ENCODE measurements at regions not wholly inside any gene's neighbourhood (a gene's known extent, or its start where the extent isn't known, plus 50 kb on each side); places are given as distances from the start of the nearest gene placed in this dataset.
"Not testable (repeated sequence)": the region's sequence is repeated elsewhere in the genome, so short reads cannot be mapped to it uniquely, and the experiment has no call there.

DNA sequence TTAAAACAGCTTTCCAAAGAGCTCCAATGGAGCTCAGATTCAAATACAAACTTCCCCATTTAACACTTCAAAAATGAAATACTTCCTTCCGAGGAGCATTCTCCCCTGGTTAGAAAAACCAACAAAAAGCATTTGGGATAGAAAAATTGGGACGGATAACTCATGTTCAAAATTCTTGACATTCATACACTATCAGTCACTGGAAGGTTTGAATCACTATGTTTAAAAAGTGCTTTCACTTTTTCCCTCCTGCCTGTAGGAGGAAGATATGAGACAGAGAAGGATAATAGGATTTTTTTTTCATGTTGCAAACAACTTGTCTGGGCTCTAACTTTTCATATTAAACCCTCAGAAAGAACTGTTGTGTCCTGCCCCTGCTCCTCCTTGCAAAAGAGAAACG is 412.0 kb downstream of the ACTL7B start:
- no peaks in the 10 kb centered on the region for H3K36me3 Mint-ChIP-seq (ENCODE audit: insufficient read depth)
- H3K4me3 Mint-ChIP-seq = no peak overlapping the region
- H3K27ac Mint-ChIP-seq (ENCODE audit: low read depth) = no peak overlapping the region
- H3K27me3 Mint-ChIP-seq = no peaks in the 10 kb centered on the region
- no peak for ATAC-seq (replicated peaks; ENCODE audit: extremely low read depth, poor library complexity, severe bottlenecking)
- peaks cover 8% of the 10 kb centered on the region for H3K9me3 Mint-ChIP-seq
- H3K4me1 Mint-ChIP-seq = no peaks in the 10 kb centered on the region
- DNase-seq (ENCODE audit: low spot score in 2 of 2) = no peak

DNA sequence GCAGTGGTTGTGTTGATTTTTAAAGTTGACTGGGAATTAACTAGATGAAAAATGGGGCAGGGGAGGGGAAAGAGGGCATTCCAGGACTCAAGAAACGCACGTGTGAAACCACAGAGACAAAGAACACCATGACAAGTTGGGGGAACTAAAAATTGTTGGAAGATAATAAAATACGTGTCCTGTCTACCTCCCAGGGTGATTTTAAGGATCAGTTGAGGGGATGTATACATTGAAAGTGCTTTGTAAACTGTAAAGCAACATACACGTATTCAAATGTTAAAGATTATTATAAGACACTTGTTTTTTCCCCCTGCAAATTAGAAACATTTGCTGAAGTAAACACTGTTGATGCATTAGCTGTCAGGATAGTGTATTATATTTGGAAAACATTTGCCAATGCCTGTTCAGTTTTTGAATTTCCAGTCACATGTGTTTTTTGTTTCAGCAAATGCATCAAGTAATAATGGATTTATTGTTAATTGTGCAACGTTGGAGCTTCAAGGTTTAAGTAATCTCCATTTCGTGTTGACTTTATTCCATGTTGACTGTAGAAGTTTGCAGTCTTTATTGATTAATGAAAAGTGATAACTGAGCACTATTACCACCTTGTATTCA is 412.7 kb downstream of the ACTL7B start:
- Mint-ChIP-seq H3K9me3 (peaks cover 9% of the 10 kb centered on the region), H3K4me3 (no peak overlapping the region), H3K4me1 (no peaks in the 10 kb centered on the region), H3K27me3 (no peaks in the 10 kb centered on the region), H3K36me3 (ENCODE audit: insufficient read depth) (no peaks in the 10 kb centered on the region), H3K27ac (ENCODE audit: low read depth) (no peak overlapping the region)
- DNase-seq (ENCODE audit: low spot score in 2 of 2) (no peak), ATAC-seq (replicated peaks; ENCODE audit: extremely low read depth, poor library complexity, severe bottlenecking) (no peak)

DNA sequence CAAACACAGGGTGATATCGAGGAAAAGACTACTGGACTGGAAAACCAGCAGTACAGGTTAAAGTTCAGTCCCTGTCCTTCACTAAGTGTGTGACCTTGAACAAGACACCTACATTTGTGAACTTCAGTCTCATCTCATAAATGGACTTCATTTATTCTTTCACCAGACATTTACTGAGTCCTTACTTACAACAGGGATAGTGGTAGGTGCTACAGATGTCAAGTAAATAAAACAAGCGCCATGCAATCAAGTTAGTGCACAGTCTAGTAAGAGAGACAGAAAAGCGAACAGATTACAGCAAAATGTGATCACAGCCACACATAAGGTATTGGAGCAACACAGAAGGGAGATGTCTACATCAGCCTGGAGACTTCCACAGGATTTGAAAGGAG is 413.2 kb downstream of the ACTL7B start:
- H3K27ac Mint-ChIP-seq (ENCODE audit: low read depth) = no peak overlapping the region
- H3K36me3 Mint-ChIP-seq (ENCODE audit: insufficient read depth) = no peaks in the 10 kb centered on the region
- no peak for DNase-seq (ENCODE audit: low spot score in 2 of 2)
- no peak overlapping the region for H3K4me3 Mint-ChIP-seq
- no peaks in the 10 kb centered on the region for H3K4me1 Mint-ChIP-seq
- H3K9me3 Mint-ChIP-seq = peaks cover 9% of the 10 kb centered on the region
- no peaks in the 10 kb centered on the region for H3K27me3 Mint-ChIP-seq
- no peak for ATAC-seq (replicated peaks; ENCODE audit: extremely low read depth, poor library complexity, severe bottlenecking)

DNA sequence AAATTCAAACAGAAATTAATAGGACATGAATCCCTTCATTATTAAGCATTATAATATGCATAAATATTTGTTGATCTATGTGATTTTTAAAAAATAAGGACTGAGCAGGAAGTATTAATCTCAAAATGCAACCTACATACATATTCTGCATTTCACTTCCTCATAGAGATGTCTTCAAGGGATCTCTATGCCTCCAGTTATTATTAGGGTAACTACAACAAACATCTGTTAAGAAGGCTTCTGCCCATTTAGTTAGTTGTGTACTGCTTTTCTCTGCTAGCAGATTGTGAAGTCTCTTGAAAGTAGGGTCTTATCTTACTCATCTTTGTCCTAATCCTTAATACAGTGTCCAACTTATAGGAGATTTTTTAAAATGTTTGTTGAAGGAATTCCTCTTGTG is 414.1 kb downstream of the ACTL7B start:
- Mint-ChIP-seq H3K4me3 (no peak overlapping the region), H3K27ac (ENCODE audit: low read depth) (no peak overlapping the region), H3K27me3 (no peaks in the 10 kb centered on the region), H3K9me3 (peaks cover 9% of the 10 kb centered on the region), H3K4me1 (no peaks in the 10 kb centered on the region), H3K36me3 (ENCODE audit: insufficient read depth) (no peaks in the 10 kb centered on the region)
- no peak for ATAC-seq (replicated peaks; ENCODE audit: extremely low read depth, poor library complexity, severe bottlenecking)
- DNase-seq (ENCODE audit: low spot score in 2 of 2) = no peak

DNA sequence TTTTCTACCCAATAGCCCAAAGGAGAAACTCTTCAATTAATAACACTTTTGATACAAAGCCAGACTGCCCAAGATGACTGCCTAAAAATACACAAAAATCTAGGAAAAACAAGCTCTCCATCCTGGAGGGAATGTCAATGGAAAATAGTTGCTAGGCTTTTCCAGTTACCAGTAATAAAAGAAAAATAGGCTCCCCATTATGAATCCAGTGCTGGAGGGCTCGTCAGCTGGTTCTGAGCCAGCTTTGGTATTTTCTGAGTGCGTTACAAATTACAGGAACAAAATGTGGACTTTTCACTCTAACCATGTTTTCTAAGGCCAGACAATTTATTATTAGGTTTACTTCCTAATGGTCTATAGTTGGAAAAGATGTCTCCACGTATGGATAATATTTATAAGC is 414.5 kb downstream of the ACTL7B start:
- DNase-seq (ENCODE audit: low spot score in 2 of 2) (no peak), ATAC-seq (replicated peaks; ENCODE audit: extremely low read depth, poor library complexity, severe bottlenecking) (no peak)
- no peaks in the 10 kb centered on the region for H3K36me3 Mint-ChIP-seq (ENCODE audit: insufficient read depth)
- no peak overlapping the region for H3K27ac Mint-ChIP-seq (ENCODE audit: low read depth)
- peaks cover 9% of the 10 kb centered on the region for H3K9me3 Mint-ChIP-seq
- H3K27me3 Mint-ChIP-seq = no peaks in the 10 kb centered on the region
- H3K4me1 Mint-ChIP-seq = no peaks in the 10 kb centered on the region
- H3K4me3 Mint-ChIP-seq = no peak overlapping the region

DNA sequence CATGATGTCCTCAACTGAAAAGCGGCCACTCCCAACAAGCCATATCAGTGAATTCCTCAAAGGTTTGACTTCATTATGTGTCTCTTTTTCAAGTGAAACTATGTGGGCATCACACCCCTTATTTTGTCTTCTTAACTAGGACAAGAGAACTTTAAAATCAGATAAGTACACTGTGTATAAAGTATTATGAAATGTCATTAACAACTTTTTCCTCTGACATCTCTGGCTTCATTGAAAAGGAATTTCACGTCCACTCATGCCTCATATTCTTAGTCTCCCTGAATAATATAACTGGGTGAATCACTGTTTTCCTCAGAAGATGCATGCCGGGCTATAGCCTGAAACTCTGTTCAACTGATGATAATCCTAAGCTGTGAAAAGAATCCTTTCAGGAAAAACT is 415.8 kb downstream of the ACTL7B start:
- H3K36me3 Mint-ChIP-seq (ENCODE audit: insufficient read depth) = no peaks in the 10 kb centered on the region
- H3K9me3 Mint-ChIP-seq = peaks cover 9% of the 10 kb centered on the region
- ATAC-seq (replicated peaks; ENCODE audit: extremely low read depth, poor library complexity, severe bottlenecking) (no peak), DNase-seq (ENCODE audit: low spot score in 2 of 2) (no peak)
- no peaks in the 10 kb centered on the region for H3K4me1 Mint-ChIP-seq
- no peak overlapping the region for H3K4me3 Mint-ChIP-seq
- H3K27ac Mint-ChIP-seq (ENCODE audit: low read depth) = no peak overlapping the region
- no peaks in the 10 kb centered on the region for H3K27me3 Mint-ChIP-seq

DNA sequence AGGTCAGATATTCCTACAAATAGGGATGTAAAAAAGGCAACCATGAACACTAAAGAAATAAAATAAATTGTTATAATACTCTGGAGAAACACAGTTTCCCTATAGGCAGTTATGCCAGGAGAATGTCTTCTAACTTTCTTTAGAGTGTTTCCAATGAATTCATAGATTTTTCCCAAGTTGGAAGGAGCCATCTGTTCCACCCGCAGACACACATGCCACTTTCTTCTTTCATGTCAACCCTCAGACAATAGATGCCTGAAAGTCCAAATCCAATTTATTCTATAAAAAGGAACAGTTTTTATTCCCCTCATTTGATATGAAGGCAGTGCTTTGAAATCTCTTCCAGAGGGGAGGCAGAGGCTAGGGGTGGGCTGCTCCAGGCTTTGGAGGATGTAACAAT is 418.1 kb downstream of the ACTL7B start:
- no peak for ATAC-seq (replicated peaks; ENCODE audit: extremely low read depth, poor library complexity, severe bottlenecking)
- peaks cover 8% of the 10 kb centered on the region for H3K9me3 Mint-ChIP-seq
- no peaks in the 10 kb centered on the region for H3K36me3 Mint-ChIP-seq (ENCODE audit: insufficient read depth)
- H3K4me1 Mint-ChIP-seq = no peaks in the 10 kb centered on the region
- H3K27ac Mint-ChIP-seq (ENCODE audit: low read depth) = no peak overlapping the region
- H3K4me3 Mint-ChIP-seq = no peak overlapping the region
- H3K27me3 Mint-ChIP-seq = no peaks in the 10 kb centered on the region
- DNase-seq (ENCODE audit: low spot score in 2 of 2) = no peak

DNA sequence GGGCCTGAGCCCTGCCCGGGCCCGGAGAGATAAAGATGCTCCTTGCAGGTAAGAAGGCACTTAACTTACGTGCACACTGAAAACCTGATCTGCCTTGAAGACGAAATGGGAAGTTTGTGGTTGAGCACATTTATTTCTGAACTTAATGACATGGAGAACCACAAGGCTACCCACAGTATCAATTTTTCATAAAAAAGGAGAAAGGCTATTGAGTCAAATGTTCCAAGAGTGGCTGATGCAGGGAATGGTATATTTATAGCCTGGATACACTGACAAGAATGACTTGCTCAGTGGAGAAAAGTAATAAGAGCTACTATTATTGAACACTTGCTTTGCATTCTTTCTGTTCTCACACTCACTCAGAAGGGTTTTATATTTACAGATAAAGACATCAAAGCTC is 419.3 kb downstream of the ACTL7B start:
- no peaks in the 10 kb centered on the region for H3K27me3 Mint-ChIP-seq
- no peak for ATAC-seq (replicated peaks; ENCODE audit: extremely low read depth, poor library complexity, severe bottlenecking)
- DNase-seq (ENCODE audit: low spot score in 2 of 2) = no peak

DNA sequence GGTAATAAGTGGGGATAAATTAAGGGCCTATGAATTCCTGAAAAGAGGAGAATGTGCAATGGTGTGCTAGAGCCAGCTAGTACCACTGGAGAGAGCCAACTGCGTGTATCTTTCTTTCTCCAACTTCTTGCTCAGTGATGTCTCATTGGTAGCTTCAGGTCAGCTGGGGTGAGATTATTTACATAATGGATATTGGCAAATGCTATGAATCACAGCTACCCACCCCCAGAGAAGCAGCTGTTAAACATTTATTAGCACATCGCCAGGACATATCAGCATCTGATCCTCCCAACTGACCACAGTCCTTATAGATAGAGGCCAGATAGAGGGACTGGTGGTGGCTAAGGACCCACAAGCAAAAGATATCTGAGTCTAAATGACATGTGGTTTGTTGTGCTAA is 421.3 kb downstream of the ACTL7B start:
- Mint-ChIP-seq H3K4me1 (no peaks in the 10 kb centered on the region), H3K27me3 (no peaks in the 10 kb centered on the region), H3K9me3 (peaks cover 20% of the 10 kb centered on the region), H3K4me3 (no peak overlapping the region), H3K27ac (ENCODE audit: low read depth) (no peak overlapping the region), H3K36me3 (ENCODE audit: insufficient read depth) (peaks cover 2% of the 10 kb centered on the region)
- no peak for ATAC-seq (replicated peaks; ENCODE audit: extremely low read depth, poor library complexity, severe bottlenecking)
- no peak for DNase-seq (ENCODE audit: low spot score in 2 of 2)

More for the DNA sequence above, 419.3 kb downstream of the ACTL7B start:
- H3K4me1 Mint-ChIP-seq = no peaks in the 10 kb centered on the region
- H3K9me3 Mint-ChIP-seq = peaks cover 13% of the 10 kb centered on the region
- no peak overlapping the region for H3K4me3 Mint-ChIP-seq
- H3K36me3 Mint-ChIP-seq (ENCODE audit: insufficient read depth) = no peaks in the 10 kb centered on the region
- H3K27ac Mint-ChIP-seq (ENCODE audit: low read depth) = no peak overlapping the region

DNA sequence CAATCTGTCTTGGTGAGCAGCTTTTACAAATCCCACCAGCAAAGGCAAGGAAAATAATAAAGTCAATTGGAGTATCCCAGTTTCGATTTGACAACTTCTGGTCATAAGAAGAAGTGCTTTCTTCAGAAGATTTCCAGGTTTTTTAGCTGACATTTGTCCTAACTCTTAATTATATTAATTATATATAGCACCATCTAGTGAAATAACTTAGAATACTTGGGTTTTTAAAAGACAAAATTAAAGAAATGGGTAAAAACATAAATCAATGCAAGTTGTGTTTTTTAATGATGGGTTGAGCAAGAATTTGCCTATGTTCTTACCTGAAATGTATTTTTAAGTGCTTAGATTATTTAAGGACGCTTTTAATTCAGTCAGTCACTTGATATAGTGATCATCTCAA is 421.8 kb downstream of the ACTL7B start:
- ATAC-seq (replicated peaks; ENCODE audit: extremely low read depth, poor library complexity, severe bottlenecking) = no peak
- H3K4me3 Mint-ChIP-seq = no peak overlapping the region
- H3K27ac Mint-ChIP-seq (ENCODE audit: low read depth) = no peak overlapping the region
- no peaks in the 10 kb centered on the region for H3K4me1 Mint-ChIP-seq
- no peak for DNase-seq (ENCODE audit: low spot score in 2 of 2)
- H3K9me3 Mint-ChIP-seq = peaks cover 20% of the 10 kb centered on the region
- peaks cover 2% of the 10 kb centered on the region for H3K36me3 Mint-ChIP-seq (ENCODE audit: insufficient read depth)
- H3K27me3 Mint-ChIP-seq = no peaks in the 10 kb centered on the region

DNA sequence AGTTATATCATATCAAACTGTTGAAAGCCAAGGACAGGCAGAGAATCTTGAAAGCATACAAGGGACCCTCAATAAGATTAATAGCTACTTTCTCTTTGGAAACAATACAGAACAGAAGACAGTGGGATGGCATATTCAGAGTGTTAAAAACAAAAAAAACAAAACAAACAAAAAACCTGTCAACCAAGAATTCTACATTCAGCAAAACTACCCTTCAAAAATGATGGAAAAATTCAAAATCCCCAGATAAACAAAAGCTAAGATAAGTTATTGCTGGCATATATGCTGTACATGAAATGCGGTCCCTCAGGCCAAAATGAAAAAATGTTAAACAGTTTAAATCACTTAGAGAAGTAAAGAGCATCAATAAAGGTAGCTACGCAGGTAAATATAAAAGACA is 425.1 kb downstream of the ACTL7B start:
- DNase-seq (ENCODE audit: low spot score in 2 of 2) (no peak), ATAC-seq (replicated peaks; ENCODE audit: extremely low read depth, poor library complexity, severe bottlenecking) (no peak)
- peaks cover 2% of the 10 kb centered on the region for H3K36me3 Mint-ChIP-seq (ENCODE audit: insufficient read depth)
- no peaks in the 10 kb centered on the region for H3K27me3 Mint-ChIP-seq
- H3K9me3 Mint-ChIP-seq = peaks cover 23% of the 10 kb centered on the region
- H3K4me1 Mint-ChIP-seq = no peaks in the 10 kb centered on the region
- no peak overlapping the region for H3K27ac Mint-ChIP-seq (ENCODE audit: low read depth)
- H3K4me3 Mint-ChIP-seq = no peak overlapping the region

DNA sequence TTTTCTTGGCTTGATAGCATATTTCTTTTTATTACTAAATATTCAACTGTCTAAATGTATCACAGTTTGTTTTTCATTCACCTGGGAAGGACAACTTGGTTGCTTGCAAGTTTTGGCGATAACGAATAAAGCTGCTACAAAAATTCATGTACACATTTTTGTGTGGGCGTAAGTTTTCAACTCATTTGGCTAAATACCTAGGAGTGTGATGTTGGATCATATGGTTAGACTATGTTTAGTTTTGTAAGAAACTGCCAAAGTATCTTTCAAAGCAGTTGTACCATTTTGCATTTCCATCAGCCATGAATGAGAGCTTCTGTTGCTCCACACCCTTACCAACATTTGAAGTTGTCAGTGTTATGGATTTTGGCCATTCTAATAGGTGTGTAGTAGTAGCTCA is 428.0 kb downstream of the ACTL7B start:
- Mint-ChIP-seq H3K9me3 (peaks cover 32% of the 10 kb centered on the region), H3K4me3 (no peak overlapping the region), H3K4me1 (no peaks in the 10 kb centered on the region), H3K36me3 (ENCODE audit: insufficient read depth) (peaks cover 2% of the 10 kb centered on the region), H3K27me3 (no peaks in the 10 kb centered on the region), H3K27ac (ENCODE audit: low read depth) (no peak overlapping the region)
- DNase-seq (ENCODE audit: low spot score in 2 of 2) = no peak
- no peak for ATAC-seq (replicated peaks; ENCODE audit: extremely low read depth, poor library complexity, severe bottlenecking)

DNA sequence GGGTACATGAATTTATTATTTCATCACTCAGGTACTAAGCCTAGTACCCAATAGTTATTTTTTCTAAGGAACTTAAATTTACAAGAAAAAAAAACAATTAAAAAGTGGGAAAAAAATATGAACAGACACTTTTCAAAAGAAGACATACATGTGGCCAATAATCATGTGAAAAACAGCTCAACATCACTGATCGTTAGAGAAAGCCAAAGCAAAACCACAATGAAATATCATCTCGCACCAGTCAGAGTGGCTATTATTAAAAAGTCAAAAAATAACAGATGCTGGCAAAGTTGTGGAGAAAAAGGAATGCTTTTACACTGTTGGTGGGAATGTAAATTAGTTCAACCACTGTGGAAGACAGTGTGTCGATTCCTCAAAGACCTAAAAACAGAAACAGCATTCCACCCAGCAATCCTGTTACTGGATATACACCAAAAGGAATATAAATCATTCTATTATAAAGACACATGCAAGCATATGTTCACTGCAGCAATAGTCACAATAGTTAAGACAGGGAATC is 429.3 kb downstream of the ACTL7B start:
- H3K27ac Mint-ChIP-seq (ENCODE audit: low read depth); DNase-seq (ENCODE audit: low spot score in 2 of 2); H3K4me3 Mint-ChIP-seq; H3K4me1 Mint-ChIP-seq; H3K27me3 Mint-ChIP-seq; H3K36me3 Mint-ChIP-seq (ENCODE audit: insufficient read depth); ATAC-seq (replicated peaks; ENCODE audit: extremely low read depth, poor library complexity, severe bottlenecking): not testable (repeated sequence)
- peaks cover 24% of the 10 kb centered on the region for H3K9me3 Mint-ChIP-seq

Measured in central memory CD8-positive, alpha-beta T cell (primary cell).